ENCODE measurements at regions not wholly inside any gene's neighbourhood (a gene's known extent, or its start where the extent isn't known, plus 50 kb on each side); places are given as distances from the start of the nearest gene placed in this dataset.

GRCh38 chr7:119482209-119482608, 790.8 kb upstream of the KCND2 start:
- TF ChIP-seq CTCF (IDR thresholded peaks at IDR 0.05; ENCODE audit: insufficient read depth, low read length, poor library complexity, severe bottlenecking) (no peak), EZH2phosphoT487 (conservative IDR thresholded peaks at IDR 0.05; ENCODE audit: low read length) (no peak)
